GM19463 (cell line): ENCODE measurements at regions not wholly inside any gene's neighbourhood (a gene's known extent, or its start where the extent isn't known, plus 50 kb on each side); places are given as distances from the start of the nearest gene placed in this dataset.
"Not testable (repeated sequence)": the region's sequence is repeated elsewhere in the genome, so short reads cannot be mapped to it uniquely, and the experiment has no call there.

Experiments used
- ATAC-seq: cut with Tn5 transposase; IDR thresholded peaks from one replicate; pipeline ENCODE4 v1.9.1; 2021; ENCODE audit warnings: mild to moderate bottlenecking, moderate library complexity; ENCODE audit not compliant: unreplicated experiment

DNA sequence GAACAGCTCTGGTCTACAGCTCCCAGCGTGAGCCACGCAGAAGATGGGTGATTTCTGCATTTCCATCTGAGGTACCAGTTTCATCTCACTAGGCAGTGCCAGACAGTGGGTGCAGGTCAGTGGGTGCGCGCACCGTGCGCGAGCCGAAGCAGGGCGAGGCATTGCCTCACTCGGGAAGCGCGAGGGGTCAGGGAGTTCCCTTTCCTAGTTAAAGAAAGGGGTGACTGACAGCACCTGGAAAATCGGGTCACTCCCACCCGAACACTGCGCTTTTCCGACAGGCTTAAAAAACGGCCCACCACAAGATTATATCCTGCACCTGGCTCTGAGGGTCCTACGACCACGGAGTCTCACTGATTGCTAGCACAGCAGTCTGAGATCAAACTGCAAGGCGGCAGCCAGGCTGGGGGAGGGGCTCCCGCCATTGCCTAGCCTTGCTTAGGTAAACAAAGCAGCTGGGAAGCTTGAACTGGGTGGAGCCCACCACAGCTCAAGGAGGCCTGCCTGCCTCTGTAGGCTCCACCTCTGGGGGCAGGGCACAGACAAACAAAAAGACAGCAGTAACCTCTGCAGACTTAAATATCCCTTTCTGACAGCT lies 325.0 kb upstream of the CHST9 start:
- ATAC-seq = not testable (repeated sequence)

- ATAC-seq = no peak
Measured at GRCh38 chr18:27501671-27502070, 316.6 kb upstream of the CHST9 start.

GRCh38 chr18:27500531-27500930 lies 315.4 kb upstream of the CHST9 start:
- ATAC-seq = no peak

GRCh38 chr18:27497246-27497645 lies 312.1 kb upstream of the CHST9 start:
- no peak for ATAC-seq

DNA sequence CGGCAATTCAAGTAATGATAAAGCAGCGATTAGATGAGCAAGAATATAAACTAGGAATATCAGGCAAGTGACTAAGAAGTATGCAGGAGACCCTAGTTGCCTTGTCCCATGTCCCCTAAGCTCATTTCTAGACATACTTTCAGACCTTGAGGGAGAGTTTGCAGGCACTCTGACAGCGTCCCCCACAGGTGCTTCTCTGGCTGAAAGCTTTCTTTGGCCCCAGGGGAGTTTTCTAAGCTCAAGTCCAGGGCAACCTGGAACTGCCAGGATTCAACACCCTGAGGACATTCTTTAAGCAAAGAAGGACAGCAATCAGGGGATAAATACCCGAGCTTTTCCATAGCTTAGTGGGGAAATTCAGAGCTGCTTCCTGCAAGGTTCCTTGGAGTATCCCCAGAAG lies 308.1 kb upstream of the CHST9 start:
- ATAC-seq = no peak

DNA sequence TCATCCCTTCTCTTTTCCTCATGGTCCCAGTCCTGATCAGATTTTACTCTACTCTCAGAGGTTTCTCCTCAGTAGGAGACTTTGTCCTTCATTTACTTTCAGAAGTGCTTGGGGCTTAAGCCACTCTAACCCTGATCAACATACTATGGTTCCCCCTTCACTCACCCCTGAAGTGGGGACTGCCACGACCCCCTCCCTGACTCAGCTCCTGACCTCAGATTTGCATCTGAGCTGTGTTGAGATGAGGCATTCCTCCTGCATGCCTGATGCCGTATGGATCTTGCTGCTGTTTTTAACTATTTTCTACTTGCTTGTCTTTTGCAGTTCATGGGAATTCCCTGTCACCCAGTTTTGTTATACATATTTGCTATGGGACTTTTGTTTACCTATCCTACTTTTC lies 306.7 kb upstream of the CHST9 start:
- no peak for ATAC-seq

GRCh38 chr18:27483276-27483675 lies 298.2 kb upstream of the CHST9 start:
- no peak for ATAC-seq

GRCh38 chr18:27478459-27478858 lies 293.4 kb upstream of the CHST9 start:
- no peak for ATAC-seq

DNA sequence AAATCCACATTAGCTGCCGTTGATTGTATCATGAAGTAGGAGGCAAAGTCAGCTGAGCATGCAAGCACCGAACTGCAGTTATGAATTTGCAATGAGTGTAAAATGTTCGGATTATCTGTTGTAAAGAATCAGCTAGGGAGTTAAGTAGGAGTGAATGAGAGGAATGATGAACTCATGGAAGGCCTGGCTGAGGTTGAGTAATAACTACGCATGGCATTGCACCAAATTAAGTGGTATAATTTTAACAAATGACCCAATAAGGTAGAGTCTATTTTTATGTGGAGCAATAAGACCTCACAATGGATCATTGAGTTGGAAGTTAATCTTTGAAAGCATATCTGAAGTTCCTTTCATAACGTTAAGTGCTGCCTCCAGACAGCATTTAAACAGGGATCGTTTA lies 288.2 kb upstream of the CHST9 start:
- ATAC-seq = no peak

- ATAC-seq = no peak
Measured at GRCh38 chr18:27467073-27467472, 282.0 kb upstream of the CHST9 start.

DNA sequence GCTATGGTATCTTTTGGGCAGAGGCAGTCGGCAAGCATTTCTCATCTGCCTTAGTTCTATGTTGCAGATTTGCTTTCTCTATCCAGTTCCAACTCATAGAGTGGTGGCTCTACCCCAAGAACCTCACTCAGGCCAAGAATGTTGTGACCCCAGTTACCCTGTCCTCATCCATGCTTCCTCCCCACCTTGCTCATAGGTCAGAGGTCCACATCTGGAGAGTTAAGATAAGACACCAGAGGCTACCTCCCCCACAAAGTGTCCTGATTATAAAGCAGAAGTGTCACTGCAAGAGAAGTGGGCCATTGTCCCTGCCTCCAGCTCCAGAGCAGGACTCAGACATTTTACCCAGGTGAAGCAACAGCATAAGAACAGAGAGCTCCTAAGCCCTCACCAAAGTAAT lies 276.8 kb upstream of the CHST9 start:
- ATAC-seq = no peak

DNA sequence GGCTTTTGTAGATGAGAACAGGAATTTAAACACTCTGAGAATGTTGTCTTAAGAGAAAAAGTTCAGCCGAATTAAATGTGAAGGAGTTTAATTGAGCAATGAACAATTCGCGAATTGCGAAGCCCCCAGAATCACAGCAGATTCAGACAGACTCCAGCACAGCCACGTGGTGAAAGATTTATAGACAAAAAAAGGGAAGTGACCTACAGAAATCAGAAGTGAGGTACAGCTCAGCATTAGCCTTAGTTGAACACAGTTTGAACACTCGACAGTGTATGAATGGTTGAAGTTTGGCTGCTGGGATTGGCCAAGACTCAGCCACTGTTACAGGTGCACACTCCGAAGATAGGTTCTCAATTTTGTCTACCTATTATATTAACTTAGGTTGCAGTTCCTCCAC lies 264.0 kb upstream of the CHST9 start:
- no peak for ATAC-seq

DNA sequence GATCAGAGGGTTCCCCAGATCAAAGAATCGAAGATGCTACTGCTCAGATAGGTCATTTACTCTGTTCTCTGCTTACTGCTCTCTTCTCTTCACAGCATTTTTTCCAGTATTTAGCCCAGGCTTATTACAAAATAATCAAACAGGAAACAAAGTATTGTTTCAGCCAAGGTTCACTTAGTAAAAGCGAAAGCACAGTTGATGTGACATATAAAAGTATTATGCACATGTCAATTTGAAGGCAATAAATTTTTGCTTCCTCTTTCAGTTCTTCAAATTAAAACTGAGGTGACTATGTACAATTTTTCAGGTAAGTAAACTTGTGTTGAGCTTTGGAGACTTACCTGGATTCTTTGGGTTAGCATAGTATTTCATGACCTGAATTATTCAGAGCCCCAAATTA lies 262.8 kb upstream of the CHST9 start:
- ATAC-seq = no peak

DNA sequence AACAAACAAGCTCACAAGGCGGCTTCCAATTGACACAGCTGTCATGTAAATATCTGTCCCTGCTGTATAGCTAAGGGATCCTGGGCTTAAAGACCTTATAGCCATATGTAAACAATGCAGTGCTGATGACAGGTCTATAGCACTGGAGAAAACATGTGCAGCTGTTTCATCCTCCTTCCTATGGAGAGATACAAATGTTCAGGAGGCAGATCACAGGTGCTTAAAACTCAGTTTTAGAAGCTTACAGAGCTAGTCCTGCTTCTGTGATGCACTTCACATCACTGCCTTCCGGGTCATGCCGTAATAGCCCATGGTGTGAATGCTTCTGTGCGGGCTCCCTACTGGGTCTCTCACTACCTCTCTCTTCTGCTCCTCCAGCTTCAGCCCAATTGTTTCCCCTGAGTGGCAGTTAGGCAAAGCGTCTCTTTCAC lies 262.4 kb upstream of the CHST9 start:
- no peak for ATAC-seq

GRCh38 chr18:27430595-27430994 lies 245.5 kb upstream of the CHST9 start:
- ATAC-seq = no peak

DNA sequence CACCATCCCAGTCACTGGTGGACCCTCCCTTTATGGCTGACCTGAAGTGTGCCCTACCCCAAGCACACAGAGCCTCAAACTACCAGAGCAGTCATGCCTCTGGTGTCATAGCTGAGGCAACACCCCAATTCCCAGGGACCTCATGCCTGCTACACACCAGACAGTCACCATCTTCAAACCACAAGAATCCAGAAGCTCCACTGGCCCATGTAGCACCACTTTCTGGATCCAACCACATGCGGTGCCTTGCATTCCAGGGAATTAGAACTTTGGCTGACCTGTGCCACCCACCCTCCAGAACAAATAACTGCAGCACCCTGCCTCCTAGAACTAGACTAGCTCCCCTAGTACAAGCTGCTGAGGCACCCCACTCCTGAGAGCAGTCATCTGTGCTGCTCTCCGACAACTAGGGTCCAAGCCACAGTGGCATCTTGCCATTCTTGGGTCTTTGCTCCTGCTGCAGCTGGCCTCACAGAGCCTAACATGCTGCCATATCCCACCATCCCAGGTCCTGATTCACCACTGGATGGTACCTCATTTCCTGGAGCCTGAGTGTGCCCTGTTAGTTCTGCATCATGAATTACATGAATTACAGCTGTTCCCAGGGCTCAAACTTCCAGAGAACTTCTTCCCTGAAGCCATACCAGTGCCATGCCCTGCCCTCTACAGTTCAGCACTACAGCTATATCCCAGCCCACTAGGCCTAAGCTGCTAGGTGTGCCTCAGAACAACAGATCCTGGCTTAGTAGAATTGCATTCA lies 243.8 kb upstream of the CHST9 start:
- no peak for ATAC-seq

- no peak for ATAC-seq
Measured at GRCh38 chr18:27428120-27428519, 243.0 kb upstream of the CHST9 start.

- ATAC-seq = no peak
Measured at GRCh38 chr18:27423581-27423980, 238.5 kb upstream of the CHST9 start.

DNA sequence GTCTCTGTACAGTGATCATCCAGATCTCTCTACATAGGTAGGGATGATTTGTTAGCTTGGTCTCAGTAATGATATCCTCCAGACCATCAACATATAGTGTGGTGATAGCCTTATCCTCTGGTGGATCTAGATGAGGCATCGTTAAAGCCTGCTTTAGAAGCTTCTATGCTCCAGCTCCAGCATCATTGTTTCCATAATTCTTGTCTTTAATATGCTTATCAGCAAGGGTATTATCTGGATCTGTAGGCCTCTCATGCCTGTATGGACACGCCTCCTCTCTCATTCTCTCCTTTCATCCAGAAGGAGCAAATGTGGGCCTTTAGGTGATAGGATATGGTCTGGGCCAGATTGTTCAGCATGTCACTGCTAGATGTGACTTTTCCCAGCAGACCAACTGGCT lies 234.5 kb upstream of the CHST9 start:
- no peak for ATAC-seq

DNA sequence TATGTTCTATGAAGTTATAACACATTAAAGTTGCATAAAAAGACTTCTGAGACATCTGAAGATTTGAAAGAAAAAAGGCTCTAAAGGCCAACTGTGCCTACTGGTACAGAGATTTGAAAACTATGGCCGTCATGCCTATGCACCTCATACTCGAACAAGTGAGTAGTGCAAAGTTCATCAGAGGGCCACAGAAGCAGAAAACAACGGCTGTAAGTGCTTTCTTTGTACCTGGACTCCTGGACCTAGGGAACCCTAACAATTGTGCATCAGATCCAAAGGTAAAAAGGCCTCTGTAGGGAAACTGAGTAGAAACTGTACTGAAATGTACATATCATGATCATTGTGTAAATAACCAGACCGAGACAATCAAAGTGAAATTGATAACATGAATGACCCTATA lies 230.4 kb upstream of the CHST9 start:
- ATAC-seq = no peak

- no peak for ATAC-seq
Measured at GRCh38 chr18:27414682-27415081, 229.6 kb upstream of the CHST9 start.

- no peak for ATAC-seq
Measured at GRCh38 chr18:27413495-27414401, 228.6 kb upstream of the CHST9 start.
